Fibroblast of lung (primary cell): ENCODE measurements at regions not wholly inside any gene's neighbourhood (a gene's known extent, or its start where the extent isn't known, plus 50 kb on each side); places are given as distances from the start of the nearest gene placed in this dataset.

Source experiments
- CTCF ChIP-seq, 2 donors: IDR thresholded peaks in 1 of 2; conservative IDR thresholded peaks in 1 of 2; 1 replicate in 1 of 2; 2 replicates in 1 of 2; pipeline ENCODE4 v1.5.1; 2011 to 2012; ENCODE audit warnings: low read length in 2 of 2, control low read depth in 1 of 2, inconsistent platforms in 1 of 2, low read depth in 1 of 2, mild to moderate bottlenecking in 1 of 2
- EZH2 ChIP-seq: IDR thresholded peaks from 2 replicates; pipeline ENCODE4 v1.5.1; 2012; ENCODE audit warnings: low read length, control low read depth, mild to moderate bottlenecking; ENCODE audit errors: missing control alignments

DNA sequence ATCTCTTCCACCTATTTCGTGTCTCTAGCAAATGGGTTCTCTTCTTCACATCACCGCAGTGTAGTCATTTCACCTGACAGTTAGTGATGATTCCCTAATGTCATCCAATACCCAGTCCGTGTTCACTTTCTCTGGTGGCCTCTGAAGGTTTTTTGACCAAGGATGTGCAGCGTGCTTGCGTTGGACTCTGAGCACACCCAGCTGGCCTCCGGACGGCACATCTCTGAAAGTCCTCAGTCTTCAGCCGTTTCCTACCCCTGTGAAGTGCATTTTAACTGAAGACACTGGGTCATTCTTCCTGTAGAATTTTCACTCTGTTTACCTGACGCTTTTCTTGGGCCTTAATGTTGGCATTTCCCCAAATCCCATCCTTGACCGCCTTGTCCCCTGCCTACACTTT, 98.7 kb downstream of the ERMARD start:
- TF ChIP-seq CTCF (conservative IDR thresholded peaks at IDR 0.05 in 1 of 2, IDR thresholded peaks at IDR 0.05 in 1 of 2; ENCODE audit: low read depth in 1 of 2, low read length in 2 of 2), result no peak
- no peak for TF ChIP-seq EZH2
